Ishikawa (cell line): ENCODE measurements at regions not wholly inside any gene's neighbourhood (a gene's known extent, or its start where the extent isn't known, plus 50 kb on each side); places are given as distances from the start of the nearest gene placed in this dataset.

Experiments used
- CREB1 ChIP-seq: IDR thresholded peaks from 2 replicates; pipeline ENCODE4 v1.6.1; 2012; ENCODE audit warnings: low read depth
- RAD21 ChIP-seq: IDR thresholded peaks from 2 replicates; pipeline ENCODE4 v1.6.1; 2012; ENCODE audit warnings: low read depth
- TCF12 ChIP-seq: IDR thresholded peaks from 2 replicates; pipeline ENCODE4 v1.6.1; 2012; ENCODE audit warnings: low read depth
- YY1 ChIP-seq: IDR thresholded peaks from 2 replicates; pipeline ENCODE4 v1.6.1; 2012; ENCODE audit warnings: low read depth
- ZBTB7A ChIP-seq: IDR thresholded peaks from 2 replicates; pipeline ENCODE4 v1.6.1; 2012; ENCODE audit warnings: low read depth
- TF ChIP-seq, protein P1 (sequence below): IDR thresholded peaks from 2 replicates; pipeline ENCODE4 v1.6.1; 2012
- TF ChIP-seq, protein P2 (sequence below): IDR thresholded peaks from 2 replicates; pipeline ENCODE4 v1.6.1; 2012

DNA sequence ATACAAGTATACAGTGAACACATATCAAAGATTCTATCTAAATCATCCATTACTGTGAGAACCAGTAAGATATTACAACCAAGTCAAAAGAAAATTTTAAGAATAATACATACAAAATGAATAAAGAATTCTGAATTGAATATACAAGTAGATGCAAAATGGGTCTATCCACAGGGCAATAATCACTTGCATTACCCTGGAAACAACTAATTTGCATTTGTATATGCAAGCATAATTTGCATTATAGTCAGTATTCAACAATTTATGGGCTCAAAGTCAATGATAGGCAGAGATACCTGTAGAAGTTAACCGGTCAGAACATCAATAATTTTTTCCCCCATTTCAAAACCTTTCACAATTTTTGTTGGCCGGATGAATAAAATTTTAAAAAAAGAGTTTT is 512.2 kb upstream of the ALCAM start:
- TF ChIP-seq CREB1 (no peak), RAD21 (no peak), YY1 (no peak), TCF12 (no peak), ZBTB7A (no peak)
- TF ChIP-seq, protein P1, sequence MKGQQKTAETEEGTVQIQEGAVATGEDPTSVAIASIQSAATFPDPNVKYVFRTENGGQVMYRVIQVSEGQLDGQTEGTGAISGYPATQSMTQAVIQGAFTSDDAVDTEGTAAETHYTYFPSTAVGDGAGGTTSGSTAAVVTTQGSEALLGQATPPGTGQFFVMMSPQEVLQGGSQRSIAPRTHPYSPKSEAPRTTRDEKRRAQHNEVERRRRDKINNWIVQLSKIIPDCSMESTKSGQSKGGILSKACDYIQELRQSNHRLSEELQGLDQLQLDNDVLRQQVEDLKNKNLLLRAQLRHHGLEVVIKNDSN = no peak
- TF ChIP-seq, protein P2, sequence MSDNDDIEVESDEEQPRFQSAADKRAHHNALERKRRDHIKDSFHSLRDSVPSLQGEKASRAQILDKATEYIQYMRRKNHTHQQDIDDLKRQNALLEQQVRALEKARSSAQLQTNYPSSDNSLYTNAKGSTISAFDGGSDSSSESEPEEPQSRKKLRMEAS = no peak
